ENCODE measurements at regions not wholly inside any gene's neighbourhood (a gene's known extent, or its start where the extent isn't known, plus 50 kb on each side); places are given as distances from the start of the nearest gene placed in this dataset.

GRCh38 chr20:11181966-11182365 is 508.2 kb upstream of the JAG1 start:
- H3K36me3 Mint-ChIP-seq (ENCODE audit: low read depth) = no peaks in the 10 kb centered on the region
- no peak for TF ChIP-seq CTCF (IDR thresholded peaks at IDR 0.05)
- H3K27ac Mint-ChIP-seq = no peak overlapping the region
- intact Hi-C loops (cut with micrococcal nuclease) = no loop called here
- no peaks in the 10 kb centered on the region for H3K27me3 Mint-ChIP-seq
- ChIA-PET POLR2A (no interaction called here), CTCF (no interaction called here)
- no peaks in the 10 kb centered on the region for H3K4me1 Mint-ChIP-seq
- no peak overlapping the region for H3K4me3 Mint-ChIP-seq
- no peak for ATAC-seq (ENCODE audit: low read depth)
- peaks cover 11% of the 10 kb centered on the region for H3K9me3 Mint-ChIP-seq
- DNase-seq = no peak

- ATAC-seq (ENCODE audit: low read depth) = no peak
- intact Hi-C loops (cut with micrococcal nuclease) = no loop called here
Measured at GRCh38 chr20:11182720-11183119, 508.9 kb upstream of the JAG1 start.

GRCh38 chr20:11186301-11187008 is 512.7 kb upstream of the JAG1 start:
- Mint-ChIP-seq H3K27me3 (no peaks in the 10 kb centered on the region), H3K27ac (no peak overlapping the region), H3K9me3 (peaks cover 11% of the 10 kb centered on the region), H3K4me3 (no peak overlapping the region), H3K4me1 (no peaks in the 10 kb centered on the region), H3K36me3 (ENCODE audit: low read depth) (no peaks in the 10 kb centered on the region)
- ChIA-PET CTCF (no interaction called here), POLR2A (no interaction called here)
- ATAC-seq (ENCODE audit: low read depth) (no peak), DNase-seq (no peak)
- intact Hi-C loops (cut with micrococcal nuclease) = no loop called here
- TF ChIP-seq CTCF (IDR thresholded peaks at IDR 0.05) = no peak

More at GRCh38 chr20:11182720-11183119, 508.9 kb upstream of the JAG1 start:
- Mint-ChIP-seq H3K4me1 (no peaks in the 10 kb centered on the region), H3K9me3 (peaks cover 11% of the 10 kb centered on the region), H3K27me3 (no peaks in the 10 kb centered on the region), H3K27ac (no peak overlapping the region), H3K36me3 (ENCODE audit: low read depth) (no peaks in the 10 kb centered on the region), H3K4me3 (no peak overlapping the region)
- ChIA-PET POLR2A (no interaction called here), CTCF (no interaction called here)
- DNase-seq = no peak
- no peak for TF ChIP-seq CTCF (IDR thresholded peaks at IDR 0.05)

- TF ChIP-seq CTCF (IDR thresholded peaks at IDR 0.05) = no peak
- CTCF ChIA-PET = interaction anchor here (1.0 kb wide), 1 partner anchor 16 kb away, joined by 3 read pairs; no protein-coding TSS in a partner anchor
- no peaks in the 10 kb centered on the region for H3K27me3 Mint-ChIP-seq
- H3K36me3 Mint-ChIP-seq (ENCODE audit: low read depth) = no peaks in the 10 kb centered on the region
- no peak for ATAC-seq (ENCODE audit: low read depth)
- H3K27ac Mint-ChIP-seq = no peak overlapping the region
- no peak for DNase-seq
- intact Hi-C loops (cut with micrococcal nuclease) = no loop called here
- POLR2A ChIA-PET = no interaction called here
- H3K9me3 Mint-ChIP-seq = peaks cover 8% of the 10 kb centered on the region
- no peak overlapping the region for H3K4me3 Mint-ChIP-seq
- no peaks in the 10 kb centered on the region for H3K4me1 Mint-ChIP-seq
Measured at GRCh38 chr20:11188843-11189603, 515.2 kb upstream of the JAG1 start.

- Mint-ChIP-seq H3K27me3 (no peaks in the 10 kb centered on the region), H3K4me1 (no peaks in the 10 kb centered on the region), H3K36me3 (ENCODE audit: low read depth) (no peaks in the 10 kb centered on the region), H3K27ac (no peak overlapping the region), H3K4me3 (no peak overlapping the region), H3K9me3 (no peaks in the 10 kb centered on the region)
- DNase-seq (no peak), ATAC-seq (ENCODE audit: low read depth) (no peak)
- TF ChIP-seq CTCF (IDR thresholded peaks at IDR 0.05) = no peak
- intact Hi-C loops (cut with micrococcal nuclease) = no loop called here
- POLR2A ChIA-PET = no interaction called here
- CTCF ChIA-PET = no interaction called here
Measured at GRCh38 chr20:11190741-11191140, 516.9 kb upstream of the JAG1 start.

Data from activated B cell treated with CpG ODN at 0.5 μM for 24 hours (primary cell).